ENCODE measurements at regions not wholly inside any gene's neighbourhood (a gene's known extent, or its start where the extent isn't known, plus 50 kb on each side); places are given as distances from the start of the nearest gene placed in this dataset.

- in situ Hi-C loops (cut with MboI), result no loop called here
- no peaks in the 10 kb centered on the region for H3K4me1 ChIP-seq (replicated peaks in 1 of 2; ENCODE audit: control insufficient read depth in 2 of 2, insufficient read depth in 2 of 2, low read length in 2 of 2)
- H3K4me3 ChIP-seq, result no peak overlapping the region
- no peak overlapping the region for H2AFZ ChIP-seq (ENCODE audit: low read depth, low read length)
- BruUV-seq (replicated peaks), result no TSS peak
- H3K36me3 ChIP-seq (ENCODE audit: control insufficient read depth, insufficient read depth, low read length), result no peaks in the 10 kb centered on the region
- no peaks in the 10 kb centered on the region for H3K9me1 ChIP-seq (ENCODE audit: control insufficient read depth, insufficient read depth, low read length)
- no peak overlapping the region for H3K9ac ChIP-seq (ENCODE audit: insufficient read depth in 1 of 2, low read depth in 2 of 2, low read length in 2 of 2)
- no peak for TF ChIP-seq CHD7 (IDR thresholded peaks at IDR 0.05; ENCODE audit: low read depth, low read length)
- TF ChIP-seq ZSCAN29 (IDR thresholded peaks at IDR 0.05), result no peak
- TF ChIP-seq MLLT1 (IDR thresholded peaks at IDR 0.05), result no peak
- TF ChIP-seq SMARCA4 (IDR thresholded peaks at IDR 0.05), result no peak
- no peak for TF ChIP-seq ZNF655 (CRISPR knock-in tag; IDR thresholded peaks at IDR 0.05)
- TF ChIP-seq ZNF311 (CRISPR knock-in tag; IDR thresholded peaks at IDR 0.05), result no peak
- TF ChIP-seq KLF16 (IDR thresholded peaks at IDR 0.05), result no peak
- TF ChIP-seq BHLHE40 (IDR thresholded peaks at IDR 0.05; ENCODE audit: low read length), result no peak
- TF ChIP-seq SNAPC5 (CRISPR knock-in tag; IDR thresholded peaks at IDR 0.05), result no peak
- TF ChIP-seq KLF1 (tag; IDR thresholded peaks at IDR 0.05), result no peak
- no peak for TF ChIP-seq SNRNP70 (optimal IDR thresholded peaks at IDR 0.05; ENCODE audit: low read depth, low read length)
- TF ChIP-seq ZNF695 (CRISPR knock-in tag; IDR thresholded peaks at IDR 0.05), result no peak
- no peaks in the 10 kb centered on the region for H4K20me1 ChIP-seq (replicated peaks; ENCODE audit: control insufficient read depth, insufficient read depth, low read length)
- WGBS (ENCODE audit: insufficient coverage, low coverage, missing lambda C conversion rate), result 0% methylated on average over 3 of the region's 3 CpGs
- POLR2A ChIA-PET, result no interaction called here
- intact Hi-C loops (cut with micrococcal nuclease), result no loop called here
- FAIRE-seq, result no peak
- no peaks in the 10 kb centered on the region for H3K9me3 ChIP-seq (replicated peaks; ENCODE audit: control insufficient read depth, insufficient read depth, low read depth, low read length)
- no peak for DNase-seq (ENCODE audit: extremely low read depth in 1 of 4, low spot score in 3 of 4)
- H3K4me2 ChIP-seq (ENCODE audit: insufficient read depth, low read length), result no peak overlapping the region
- CTCF ChIA-PET (ENCODE audit: low intra/inter-chr PET ratio), result no interaction called here
- no peaks in the 10 kb centered on the region for H3K27me3 ChIP-seq (ENCODE audit: control insufficient read depth in 2 of 2, insufficient read depth in 2 of 2, low read length in 2 of 2)
- no peak for ATAC-seq
- no peak overlapping the region for H3K27ac ChIP-seq (ENCODE audit: extremely low read depth, low read depth, low read length)
- H3K79me2 ChIP-seq (ENCODE audit: control insufficient read depth, insufficient read depth, low read length), result no peaks in the 10 kb centered on the region
These were observed 362.8 kb downstream of the PMP22 start for GRCh38 chr17:14902297-14902696.
